HCT116 (cell line): ENCODE measurements at regions not wholly inside any gene's neighbourhood (a gene's known extent, or its start where the extent isn't known, plus 50 kb on each side); places are given as distances from the start of the nearest gene placed in this dataset.

Source experiments
- CTCF ChIP-seq, 3 experiments: fragments of 200-600 bp in 1 of 3; sonication (generic) in 1 of 3; IDR thresholded peaks in 2 of 3; conservative IDR thresholded peaks in 1 of 3; 2 replicates each; pipeline ENCODE4 v1.5.1; 2012 to 2017; ENCODE audit warnings: low read depth in 2 of 3, low read length in 2 of 3, antibody characterized with exemption in 1 of 3, borderline replicate concordance in 1 of 3, control low read depth in 1 of 3, mild to moderate bottlenecking in 1 of 3, mixed read lengths in 1 of 3, mixed run types in 1 of 3, moderate library complexity in 1 of 3; ENCODE audit not compliant: insufficient read depth in 1 of 3
- EGR1 ChIP-seq: IDR thresholded peaks from 2 replicates; pipeline ENCODE4 v1.6.1; 2012; ENCODE audit warnings: low read depth
- SIN3A ChIP-seq: IDR thresholded peaks from 2 replicates; pipeline ENCODE4 v1.6.1; 2012; ENCODE audit warnings: low read depth
- SRF ChIP-seq: IDR thresholded peaks from 2 replicates; pipeline ENCODE4 v1.6.1; 2012; ENCODE audit warnings: low read depth
- TF ChIP-seq, protein P1 (sequence below): IDR thresholded peaks from 2 replicates; pipeline ENCODE4 v1.6.1; 2012

- TF ChIP-seq, protein P1, sequence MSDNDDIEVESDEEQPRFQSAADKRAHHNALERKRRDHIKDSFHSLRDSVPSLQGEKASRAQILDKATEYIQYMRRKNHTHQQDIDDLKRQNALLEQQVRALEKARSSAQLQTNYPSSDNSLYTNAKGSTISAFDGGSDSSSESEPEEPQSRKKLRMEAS, result no peak
- TF ChIP-seq SRF (no peak), SIN3A (no peak), EGR1 (no peak), CTCF (IDR thresholded peaks at IDR 0.05 in 2 of 3, conservative IDR thresholded peaks at IDR 0.05 in 1 of 3; ENCODE audit: borderline replicate concordance in 1 of 3, insufficient read depth in 1 of 3, low read depth in 2 of 3, low read length in 2 of 3) (no peak)
Observed at GRCh38 chr1:177424744-177425143, 254.0 kb downstream of the BRINP2 start.
